Esophagus (tissue), 2 donors: ENCODE measurements at regions not wholly inside any gene's neighbourhood (a gene's known extent, or its start where the extent isn't known, plus 50 kb on each side); places are given as distances from the start of the nearest gene placed in this dataset.

Source experiments
- H3K27ac ChIP-seq, 2 donors: one replicate each; pipeline ENCODE4 v1.5.1; 2013; ENCODE audit warnings: low read depth in 2 of 2, mild to moderate bottlenecking in 2 of 2, inconsistent platforms in 1 of 2, low read length in 1 of 2, moderate library complexity in 1 of 2
- H3K27me3 ChIP-seq, 2 donors: one replicate each; pipeline ENCODE4 v1.6.1; 2013; ENCODE audit warnings: low read length in 2 of 2, control low read depth in 1 of 2, mild to moderate bottlenecking in 1 of 2; ENCODE audit not compliant: insufficient read depth in 2 of 2, control insufficient read depth in 1 of 2
- H3K36me3 ChIP-seq, 2 donors: one replicate each; pipeline ENCODE4 v1.6.1; 2013; ENCODE audit warnings: low read length in 1 of 2; ENCODE audit not compliant: control insufficient read depth in 2 of 2, insufficient read depth in 2 of 2
- H3K4me1 ChIP-seq, 2 donors: one replicate each; pipeline ENCODE4 v1.6.1; 2013; ENCODE audit warnings: low read length in 1 of 2; ENCODE audit not compliant: control insufficient read depth in 2 of 2, insufficient read depth in 2 of 2
- H3K4me3 ChIP-seq, 2 donors: one replicate each; pipeline ENCODE4 v1.5.1; 2013; ENCODE audit warnings: low read length in 2 of 2, mild to moderate bottlenecking in 2 of 2, low read depth in 1 of 2, moderate library complexity in 1 of 2
- H3K9me3 ChIP-seq, 2 donors: one replicate each; pipeline ENCODE4 v1.6.1; 2013; ENCODE audit warnings: mild to moderate bottlenecking in 2 of 2, low read depth in 1 of 2, low read length in 1 of 2, moderate library complexity in 1 of 2; ENCODE audit not compliant: control insufficient read depth in 2 of 2, insufficient read depth in 1 of 2
- WGBS, 2 donors: extraction: QIAGEN DNeasy Blood & Tissue Kit; methylation state at CpG; one replicate each; pipeline ENCODE4 v1.1.7; 2013; 5-methylcytosine and 5-hydroxymethylcytosine counted together
- donor health status: healthy with polysubstance abuse.
- donor health status: Bipolar disorder and iron deficiency.

- WGBS, 2 donors: 75 to 77% methylated on average over 1 of the region's 1 CpG
- H3K4me1 ChIP-seq: no peaks in the 10 kb centered on the region
- H3K36me3 ChIP-seq: no peaks in the 10 kb centered on the region
- no peaks in the 10 kb centered on the region for H3K9me3 ChIP-seq
- no peak overlapping the region for H3K27ac ChIP-seq
- H3K4me3 ChIP-seq: no peak overlapping the region
- H3K27me3 ChIP-seq: no peaks in the 10 kb centered on the region
Observed at GRCh38 chr9:81473708-81474107, 215.6 kb downstream of the TLE1 start.

GRCh38 chr9:81473206-81473605 lies 216.1 kb downstream of the TLE1 start:
- Histone ChIP-seq H3K27ac (no peak overlapping the region), H3K4me1 (no peaks in the 10 kb centered on the region), H3K4me3 (no peak overlapping the region), H3K36me3 (no peaks in the 10 kb centered on the region), H3K27me3 (no peaks in the 10 kb centered on the region), H3K9me3 (no peaks in the 10 kb centered on the region)
- WGBS, 2 donors: 65 to 72% methylated on average over 2 of the region's 2 CpGs

- Histone ChIP-seq H3K27me3 (no peaks in the 10 kb centered on the region), H3K9me3 (no peaks in the 10 kb centered on the region), H3K4me1 (no peaks in the 10 kb centered on the region), H3K4me3 (no peak overlapping the region), H3K27ac (no peak overlapping the region), H3K36me3 (no peaks in the 10 kb centered on the region)
- 85 to 87% methylated on average over 10 of the region's 10 CpGs for WGBS, 2 donors
Observed at GRCh38 chr9:81472701-81473100, 216.6 kb downstream of the TLE1 start.

GRCh38 chr9:81470864-81471263 lies 218.5 kb downstream of the TLE1 start:
- Histone ChIP-seq H3K4me1 (no peaks in the 10 kb centered on the region), H3K27me3 (no peaks in the 10 kb centered on the region), H3K9me3 (no peaks in the 10 kb centered on the region), H3K27ac (no peak overlapping the region), H3K4me3 (no peak overlapping the region), H3K36me3 (no peaks in the 10 kb centered on the region)
- 53 to 63% methylated on average over 3 of the region's 3 CpGs for WGBS, 2 donors

- Histone ChIP-seq H3K27ac (no peak overlapping the region), H3K27me3 (no peaks in the 10 kb centered on the region), H3K36me3 (no peaks in the 10 kb centered on the region), H3K4me3 (no peak overlapping the region), H3K9me3 (no peaks in the 10 kb centered on the region), H3K4me1 (no peaks in the 10 kb centered on the region)
- WGBS, 2 donors: 65 to 81% methylated on average over 1 of the region's 1 CpG
Observed at GRCh38 chr9:81468084-81468595, 221.2 kb downstream of the TLE1 start.

GRCh38 chr9:81466981-81467380 lies 222.4 kb downstream of the TLE1 start:
- WGBS, 2 donors: 88 to 89% methylated on average over 5 of the region's 5 CpGs
- no peaks in the 10 kb centered on the region for H3K4me1 ChIP-seq
- no peaks in the 10 kb centered on the region for H3K36me3 ChIP-seq
- no peaks in the 10 kb centered on the region for H3K27me3 ChIP-seq
- no peaks in the 10 kb centered on the region for H3K9me3 ChIP-seq
- H3K27ac ChIP-seq: no peak overlapping the region
- H3K4me3 ChIP-seq: no peak overlapping the region

- H3K27ac ChIP-seq: no peak overlapping the region
- WGBS, 2 donors: 61 to 67% methylated on average over 6 of the region's 6 CpGs
Observed at GRCh38 chr9:81465468-81466011, 223.8 kb downstream of the TLE1 start.

GRCh38 chr9:81462801-81463200 lies 226.5 kb downstream of the TLE1 start:
- no peaks in the 10 kb centered on the region for H3K36me3 ChIP-seq
- no peaks in the 10 kb centered on the region for H3K9me3 ChIP-seq
- no peak overlapping the region for H3K27ac ChIP-seq
- H3K4me3 ChIP-seq: no peak overlapping the region
- H3K4me1 ChIP-seq: no peaks in the 10 kb centered on the region
- H3K27me3 ChIP-seq: no peaks in the 10 kb centered on the region

More at GRCh38 chr9:81465468-81466011, 223.8 kb downstream of the TLE1 start:
- no peaks in the 10 kb centered on the region for H3K36me3 ChIP-seq
- H3K4me1 ChIP-seq: no peaks in the 10 kb centered on the region
- H3K9me3 ChIP-seq: no peaks in the 10 kb centered on the region
- H3K27me3 ChIP-seq: no peaks in the 10 kb centered on the region
- H3K4me3 ChIP-seq: no peak overlapping the region

GRCh38 chr9:81461196-81461595 lies 228.2 kb downstream of the TLE1 start:
- Histone ChIP-seq H3K4me3 (no peak overlapping the region), H3K9me3 (no peaks in the 10 kb centered on the region), H3K4me1 (no peaks in the 10 kb centered on the region), H3K27me3 (no peaks in the 10 kb centered on the region), H3K36me3 (no peaks in the 10 kb centered on the region), H3K27ac (no peak overlapping the region)
- WGBS, 2 donors: 72 to 77% methylated on average over 5 of the region's 5 CpGs

- 61 to 68% methylated on average over 1 of the region's 1 CpG for WGBS, 2 donors
- Histone ChIP-seq H3K36me3 (no peaks in the 10 kb centered on the region), H3K4me1 (no peaks in the 10 kb centered on the region), H3K27ac (no peak overlapping the region), H3K9me3 (no peaks in the 10 kb centered on the region), H3K27me3 (no peaks in the 10 kb centered on the region), H3K4me3 (no peak overlapping the region)
Observed at GRCh38 chr9:81460693-81461092, 228.7 kb downstream of the TLE1 start.
